ENCODE measurements at regions not wholly inside any gene's neighbourhood (a gene's known extent, or its start where the extent isn't known, plus 50 kb on each side); places are given as distances from the start of the nearest gene placed in this dataset.
"Not testable (repeated sequence)": the region's sequence is repeated elsewhere in the genome, so short reads cannot be mapped to it uniquely, and the experiment has no call there.

- Histone ChIP-seq H3K27me3 (replicated peaks; ENCODE audit: control insufficient read depth, insufficient read depth, low read length) (no peaks in the 10 kb centered on the region), H3K36me3 (ENCODE audit: control insufficient read depth, insufficient read depth, low read length) (no peaks in the 10 kb centered on the region), H3K4me3 (replicated peaks; ENCODE audit: low read depth, low read length) (no peak overlapping the region)
- TF ChIP-seq, protein P1, sequence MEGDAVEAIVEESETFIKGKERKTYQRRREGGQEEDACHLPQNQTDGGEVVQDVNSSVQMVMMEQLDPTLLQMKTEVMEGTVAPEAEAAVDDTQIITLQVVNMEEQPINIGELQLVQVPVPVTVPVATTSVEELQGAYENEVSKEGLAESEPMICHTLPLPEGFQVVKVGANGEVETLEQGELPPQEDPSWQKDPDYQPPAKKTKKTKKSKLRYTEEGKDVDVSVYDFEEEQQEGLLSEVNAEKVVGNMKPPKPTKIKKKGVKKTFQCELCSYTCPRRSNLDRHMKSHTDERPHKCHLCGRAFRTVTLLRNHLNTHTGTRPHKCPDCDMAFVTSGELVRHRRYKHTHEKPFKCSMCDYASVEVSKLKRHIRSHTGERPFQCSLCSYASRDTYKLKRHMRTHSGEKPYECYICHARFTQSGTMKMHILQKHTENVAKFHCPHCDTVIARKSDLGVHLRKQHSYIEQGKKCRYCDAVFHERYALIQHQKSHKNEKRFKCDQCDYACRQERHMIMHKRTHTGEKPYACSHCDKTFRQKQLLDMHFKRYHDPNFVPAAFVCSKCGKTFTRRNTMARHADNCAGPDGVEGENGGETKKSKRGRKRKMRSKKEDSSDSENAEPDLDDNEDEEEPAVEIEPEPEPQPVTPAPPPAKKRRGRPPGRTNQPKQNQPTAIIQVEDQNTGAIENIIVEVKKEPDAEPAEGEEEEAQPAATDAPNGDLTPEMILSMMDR (IDR thresholded peaks at IDR 0.05; ENCODE audit: insufficient read depth, low read length, poor library complexity, severe bottlenecking) = no peak
- DNase-seq (ENCODE audit: extremely low read depth, insufficient read length) = no peak
These were observed 1260.8 kb downstream of the BRINP3 start for GRCh38 chr1:189216886-189217285.

GRCh38 chr1:189217646-189218045, 1260.0 kb downstream of the BRINP3 start:
- DNase-seq (ENCODE audit: extremely low read depth, insufficient read length) = no peak
- Histone ChIP-seq H3K27me3 (replicated peaks; ENCODE audit: control insufficient read depth, insufficient read depth, low read length) (no peaks in the 10 kb centered on the region), H3K36me3 (ENCODE audit: control insufficient read depth, insufficient read depth, low read length) (no peaks in the 10 kb centered on the region), H3K4me3 (replicated peaks; ENCODE audit: low read depth, low read length) (no peak overlapping the region)
- TF ChIP-seq, protein P1 (IDR thresholded peaks at IDR 0.05; ENCODE audit: insufficient read depth, low read length, poor library complexity, severe bottlenecking) = no peak

DNA sequence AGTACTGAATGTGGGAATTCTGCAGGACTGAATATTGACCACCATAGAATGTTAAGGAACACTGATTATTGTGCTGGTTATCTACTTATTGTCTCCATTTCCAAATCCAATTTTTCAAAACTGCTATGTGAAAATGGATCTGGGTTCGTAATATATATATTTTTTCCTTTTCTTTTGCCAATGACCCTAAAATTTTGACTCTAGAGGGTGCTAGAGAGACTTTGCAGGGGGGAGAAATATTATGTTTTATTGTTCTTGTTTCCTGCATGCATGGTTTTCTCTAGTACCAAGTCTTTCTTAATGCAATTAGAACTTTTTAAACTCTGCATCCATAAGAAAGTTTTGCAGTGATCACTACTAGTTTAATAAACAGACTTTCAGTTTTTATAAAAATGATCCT, 1256.9 kb downstream of the BRINP3 start:
- TF ChIP-seq, protein P1 (IDR thresholded peaks at IDR 0.05; ENCODE audit: insufficient read depth, low read length, poor library complexity, severe bottlenecking) = peak; percentile 23
- DNase-seq (ENCODE audit: extremely low read depth, insufficient read length) = no peak
- H3K36me3 ChIP-seq (ENCODE audit: control insufficient read depth, insufficient read depth, low read length) = no peaks in the 10 kb centered on the region
- no peaks in the 10 kb centered on the region for H3K27me3 ChIP-seq (replicated peaks; ENCODE audit: control insufficient read depth, insufficient read depth, low read length)
- H3K4me3 ChIP-seq (replicated peaks; ENCODE audit: low read depth, low read length) = no peak overlapping the region

- H3K36me3 ChIP-seq (ENCODE audit: control insufficient read depth, insufficient read depth, low read length); H3K27me3 ChIP-seq (replicated peaks; ENCODE audit: control insufficient read depth, insufficient read depth, low read length); H3K4me3 ChIP-seq (replicated peaks; ENCODE audit: low read depth, low read length); DNase-seq (ENCODE audit: extremely low read depth, insufficient read length): not testable (repeated sequence)
These were observed 1251.9 kb downstream of the BRINP3 start for GRCh38 chr1:189225794-189226145.

GRCh38 chr1:189226779-189227178, 1250.9 kb downstream of the BRINP3 start:
- H3K36me3 ChIP-seq (ENCODE audit: control insufficient read depth, insufficient read depth, low read length) = no peaks in the 10 kb centered on the region
- DNase-seq (ENCODE audit: extremely low read depth, insufficient read length) = no peak
- H3K4me3 ChIP-seq (replicated peaks; ENCODE audit: low read depth, low read length) = no peak overlapping the region
- TF ChIP-seq, protein P1 (IDR thresholded peaks at IDR 0.05; ENCODE audit: insufficient read depth, low read length, poor library complexity, severe bottlenecking) = no peak
- no peaks in the 10 kb centered on the region for H3K27me3 ChIP-seq (replicated peaks; ENCODE audit: control insufficient read depth, insufficient read depth, low read length)

DNA sequence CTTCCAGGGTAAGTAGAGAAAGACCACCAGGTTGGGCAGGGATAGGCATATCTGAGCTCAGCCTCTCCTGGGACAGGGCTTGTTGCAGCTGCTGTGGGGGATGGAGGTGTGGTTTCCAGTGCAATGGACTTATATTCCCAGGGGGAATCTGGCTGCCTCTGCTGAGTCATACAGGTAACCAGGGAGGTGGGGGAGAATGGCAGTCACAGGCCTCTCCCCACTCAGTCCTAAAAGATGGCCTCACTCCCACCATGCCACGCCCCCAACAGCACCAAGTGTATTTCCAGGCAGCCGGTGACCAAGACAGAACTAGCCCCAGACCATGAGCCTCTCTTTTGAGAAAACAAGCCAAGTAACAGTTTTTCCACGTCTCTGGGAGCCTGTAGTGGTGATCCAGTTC, 1240.7 kb downstream of the BRINP3 start:
- Histone ChIP-seq H3K4me3 (replicated peaks; ENCODE audit: low read depth, low read length) (no peak overlapping the region), H3K36me3 (ENCODE audit: control insufficient read depth, insufficient read depth, low read length) (no peaks in the 10 kb centered on the region), H3K27me3 (replicated peaks; ENCODE audit: control insufficient read depth, insufficient read depth, low read length) (no peaks in the 10 kb centered on the region)
- TF ChIP-seq, protein P1 (IDR thresholded peaks at IDR 0.05; ENCODE audit: insufficient read depth, low read length, poor library complexity, severe bottlenecking) = no peak
- no peak for DNase-seq (ENCODE audit: extremely low read depth, insufficient read length)

Measured in GM06990 (cell line).